ENCODE measurements at regions not wholly inside any gene's neighbourhood (a gene's known extent, or its start where the extent isn't known, plus 50 kb on each side); places are given as distances from the start of the nearest gene placed in this dataset.

GRCh38 chr10:91013985-91014384 lies 93.1 kb upstream of the ANKRD1 start:
- TF ChIP-seq REST (IDR thresholded peaks at IDR 0.05; ENCODE audit: insufficient read depth in 1 of 2, low read depth in 2 of 2, low read length in 2 of 2) (no peak), POLR2AphosphoS5 (IDR thresholded peaks at IDR 0.05; ENCODE audit: low read depth, low read length) (no peak), TAF1 (IDR thresholded peaks at IDR 0.05; ENCODE audit: borderline replicate concordance, insufficient read depth, low read length) (no peak), SIN3A (IDR thresholded peaks at IDR 0.05; ENCODE audit: borderline replicate concordance, insufficient read depth, low read length) (no peak)
